ENCODE measurements at regions not wholly inside any gene's neighbourhood (a gene's known extent, or its start where the extent isn't known, plus 50 kb on each side); places are given as distances from the start of the nearest gene placed in this dataset.
"Not testable (repeated sequence)": the region's sequence is repeated elsewhere in the genome, so short reads cannot be mapped to it uniquely, and the experiment has no call there.

GRCh38 chr1:149241272-149241671 lies 137.9 kb upstream of the NBPF9 start:
- H3K27ac ChIP-seq (ENCODE audit: low read depth, low read length, poor library complexity, severe bottlenecking); H3K36me3 ChIP-seq (ENCODE audit: insufficient read depth, low read length); BruUV-seq (replicated peaks); H3K4me3 ChIP-seq (ENCODE audit: low read depth, low read length, poor library complexity, severe bottlenecking); H3K9me3 ChIP-seq (ENCODE audit: low read length); CTCF ChIA-PET (ENCODE audit: unreplicated experiment); POLR2A ChIA-PET; H3K4me1 ChIP-seq (ENCODE audit: insufficient read depth, low read length, poor library complexity, severe bottlenecking); H3K9me2 ChIP-seq (ENCODE audit: insufficient read depth, low read length); intact Hi-C loops (cut with micrococcal nuclease; ENCODE audit: unreplicated experiment); H3K4me2 ChIP-seq (ENCODE audit: low read length); H2AFZ ChIP-seq (ENCODE audit: low read length); DNase-seq (ENCODE audit: low spot score); H4K20me1 ChIP-seq (ENCODE audit: insufficient read depth, low read length); H3K79me2 ChIP-seq (ENCODE audit: insufficient read depth, low read depth, low read length): not testable (repeated sequence)

- POLR2A ChIA-PET; H3K9me3 ChIP-seq (ENCODE audit: low read length); H4K20me1 ChIP-seq (ENCODE audit: insufficient read depth, low read length); H2AFZ ChIP-seq (ENCODE audit: low read length); DNase-seq (ENCODE audit: low spot score); intact Hi-C loops (cut with micrococcal nuclease; ENCODE audit: unreplicated experiment); H3K4me2 ChIP-seq (ENCODE audit: low read length); H3K9me2 ChIP-seq (ENCODE audit: insufficient read depth, low read length); CTCF ChIA-PET (ENCODE audit: unreplicated experiment); H3K4me1 ChIP-seq (ENCODE audit: insufficient read depth, low read length, poor library complexity, severe bottlenecking); BruUV-seq (replicated peaks); H3K27ac ChIP-seq (ENCODE audit: low read depth, low read length, poor library complexity, severe bottlenecking); H3K36me3 ChIP-seq (ENCODE audit: insufficient read depth, low read length); H3K4me3 ChIP-seq (ENCODE audit: low read depth, low read length, poor library complexity, severe bottlenecking); H3K79me2 ChIP-seq (ENCODE audit: insufficient read depth, low read depth, low read length): not testable (repeated sequence)
Measured at GRCh38 chr1:149243572-149243971, 140.2 kb upstream of the NBPF9 start.

DNA sequence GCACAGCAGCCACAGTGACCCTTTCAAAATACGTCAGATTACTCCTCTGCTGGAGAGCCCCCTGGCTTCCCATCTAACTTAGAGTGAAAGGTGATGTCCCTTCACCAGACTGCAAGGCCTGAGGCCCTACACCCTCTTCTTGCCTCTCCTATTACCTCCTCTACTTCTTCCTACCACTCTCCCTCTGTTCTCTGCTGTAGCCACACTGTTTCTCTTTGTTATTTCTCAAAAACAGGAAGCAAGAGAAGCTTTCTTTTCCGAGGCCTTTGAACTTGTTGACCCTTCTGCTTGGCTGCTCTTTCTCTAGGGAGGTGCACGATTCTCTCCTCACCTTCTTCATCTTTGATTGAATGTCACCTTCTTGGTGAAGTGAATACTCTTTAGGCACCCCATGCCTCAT lies 141.3 kb upstream of the NBPF9 start:
- H3K36me3 ChIP-seq (ENCODE audit: insufficient read depth, low read length); POLR2A ChIA-PET; CTCF ChIA-PET (ENCODE audit: unreplicated experiment): not testable (repeated sequence)

DNA sequence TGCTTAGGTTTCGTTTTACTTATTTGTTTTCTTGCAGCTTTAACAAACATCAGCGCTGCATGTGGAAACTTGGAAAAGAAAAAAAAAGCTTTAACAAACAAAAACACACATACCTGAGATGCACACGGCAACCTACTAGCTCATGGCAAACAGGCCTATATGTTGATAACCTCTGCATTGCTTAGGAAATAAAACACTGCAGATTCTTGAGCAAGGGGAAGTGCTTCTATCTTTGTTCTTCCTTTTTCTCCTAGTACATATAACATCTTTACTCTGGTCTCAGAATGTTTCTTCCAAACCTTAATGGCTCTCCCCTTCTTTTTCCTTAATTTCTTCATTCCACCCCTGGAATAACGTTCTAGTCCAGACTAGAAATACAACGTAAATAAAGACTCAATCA lies 142.9 kb upstream of the NBPF9 start:
- BruUV-seq (replicated peaks); H3K9me3 ChIP-seq (ENCODE audit: low read length); H3K4me2 ChIP-seq (ENCODE audit: low read length); H3K4me1 ChIP-seq (ENCODE audit: insufficient read depth, low read length, poor library complexity, severe bottlenecking); POLR2A ChIA-PET; H3K4me3 ChIP-seq (ENCODE audit: low read depth, low read length, poor library complexity, severe bottlenecking); H3K9me2 ChIP-seq (ENCODE audit: insufficient read depth, low read length); H3K79me2 ChIP-seq (ENCODE audit: insufficient read depth, low read depth, low read length); H4K20me1 ChIP-seq (ENCODE audit: insufficient read depth, low read length); H3K36me3 ChIP-seq (ENCODE audit: insufficient read depth, low read length); DNase-seq (ENCODE audit: low spot score); intact Hi-C loops (cut with micrococcal nuclease; ENCODE audit: unreplicated experiment); H3K27ac ChIP-seq (ENCODE audit: low read depth, low read length, poor library complexity, severe bottlenecking); H2AFZ ChIP-seq (ENCODE audit: low read length); CTCF ChIA-PET (ENCODE audit: unreplicated experiment): not testable (repeated sequence)

More for the DNA sequence above, 141.3 kb upstream of the NBPF9 start:
- H2AFZ ChIP-seq (ENCODE audit: low read length); H3K27ac ChIP-seq (ENCODE audit: low read depth, low read length, poor library complexity, severe bottlenecking); DNase-seq (ENCODE audit: low spot score); H3K79me2 ChIP-seq (ENCODE audit: insufficient read depth, low read depth, low read length); H3K4me2 ChIP-seq (ENCODE audit: low read length); H4K20me1 ChIP-seq (ENCODE audit: insufficient read depth, low read length); BruUV-seq (replicated peaks); H3K9me3 ChIP-seq (ENCODE audit: low read length); H3K9me2 ChIP-seq (ENCODE audit: insufficient read depth, low read length); intact Hi-C loops (cut with micrococcal nuclease; ENCODE audit: unreplicated experiment); H3K4me3 ChIP-seq (ENCODE audit: low read depth, low read length, poor library complexity, severe bottlenecking); H3K4me1 ChIP-seq (ENCODE audit: insufficient read depth, low read length, poor library complexity, severe bottlenecking): not testable (repeated sequence)

- H3K4me2 ChIP-seq (ENCODE audit: low read length); H4K20me1 ChIP-seq (ENCODE audit: insufficient read depth, low read length); H3K27ac ChIP-seq (ENCODE audit: low read depth, low read length, poor library complexity, severe bottlenecking); H3K9me3 ChIP-seq (ENCODE audit: low read length); H3K36me3 ChIP-seq (ENCODE audit: insufficient read depth, low read length); BruUV-seq (replicated peaks); H3K4me1 ChIP-seq (ENCODE audit: insufficient read depth, low read length, poor library complexity, severe bottlenecking); H2AFZ ChIP-seq (ENCODE audit: low read length); DNase-seq (ENCODE audit: low spot score); POLR2A ChIA-PET; intact Hi-C loops (cut with micrococcal nuclease; ENCODE audit: unreplicated experiment); H3K9me2 ChIP-seq (ENCODE audit: insufficient read depth, low read length); H3K4me3 ChIP-seq (ENCODE audit: low read depth, low read length, poor library complexity, severe bottlenecking); CTCF ChIA-PET (ENCODE audit: unreplicated experiment); H3K79me2 ChIP-seq (ENCODE audit: insufficient read depth, low read depth, low read length): not testable (repeated sequence)
Measured at GRCh38 chr1:149248610-149249009, 145.3 kb upstream of the NBPF9 start.

- H3K4me3 ChIP-seq (ENCODE audit: low read depth, low read length, poor library complexity, severe bottlenecking); H3K9me2 ChIP-seq (ENCODE audit: insufficient read depth, low read length); H3K4me2 ChIP-seq (ENCODE audit: low read length); POLR2A ChIA-PET; H2AFZ ChIP-seq (ENCODE audit: low read length); H3K79me2 ChIP-seq (ENCODE audit: insufficient read depth, low read depth, low read length); intact Hi-C loops (cut with micrococcal nuclease; ENCODE audit: unreplicated experiment); H3K36me3 ChIP-seq (ENCODE audit: insufficient read depth, low read length); BruUV-seq (replicated peaks); H3K4me1 ChIP-seq (ENCODE audit: insufficient read depth, low read length, poor library complexity, severe bottlenecking); CTCF ChIA-PET (ENCODE audit: unreplicated experiment); H3K27ac ChIP-seq (ENCODE audit: low read depth, low read length, poor library complexity, severe bottlenecking); H3K9me3 ChIP-seq (ENCODE audit: low read length); DNase-seq (ENCODE audit: low spot score); H4K20me1 ChIP-seq (ENCODE audit: insufficient read depth, low read length): not testable (repeated sequence)
Measured at GRCh38 chr1:149249850-149250467, 146.6 kb upstream of the NBPF9 start.
